Tibial nerve (tissue), 4 donors: ENCODE measurements at regions not wholly inside any gene's neighbourhood (a gene's known extent, or its start where the extent isn't known, plus 50 kb on each side); places are given as distances from the start of the nearest gene placed in this dataset.

ENCODE experiments used
- CTCF ChIP-seq, 5 experiments: fragments of 200-600 bp in 3 of 5; fragments of 450-650 bp in 2 of 5; sonication (generic) in 3 of 5; IDR thresholded peaks; one replicate each; pipeline ENCODE4 v1.5.1; 2016 to 2019; ENCODE audit warnings: antibody characterized with exemption in 5 of 5, mild to moderate bottlenecking in 3 of 5, moderate library complexity in 2 of 5
- EP300 ChIP-seq, 2 donors: sonication (generic); formaldehyde crosslinking; IDR thresholded peaks; one replicate each; pipeline ENCODE4 v1.6.1; 2017; ENCODE audit warnings: antibody characterized with exemption in 2 of 2, mild to moderate bottlenecking in 1 of 2
- POLR2A ChIP-seq, 2 donors: fragments of 450-650 bp; IDR thresholded peaks; one replicate each; pipeline ENCODE4 v1.6.1; 2017; ENCODE audit warnings: antibody characterized with exemption in 2 of 2, mild to moderate bottlenecking in 2 of 2, moderate library complexity in 2 of 2

- TF ChIP-seq CTCF (IDR thresholded peaks at IDR 0.05) (no peak), EP300 (IDR thresholded peaks at IDR 0.05) (no peak), POLR2A (IDR thresholded peaks at IDR 0.05) (no peak)
Observed at GRCh38 chr16:13333336-13333735, 431.9 kb downstream of the SHISA9 start.
